ENCODE measurements at regions not wholly inside any gene's neighbourhood (a gene's known extent, or its start where the extent isn't known, plus 50 kb on each side); places are given as distances from the start of the nearest gene placed in this dataset.
"Not testable (repeated sequence)": the region's sequence is repeated elsewhere in the genome, so short reads cannot be mapped to it uniquely, and the experiment has no call there.

DNA sequence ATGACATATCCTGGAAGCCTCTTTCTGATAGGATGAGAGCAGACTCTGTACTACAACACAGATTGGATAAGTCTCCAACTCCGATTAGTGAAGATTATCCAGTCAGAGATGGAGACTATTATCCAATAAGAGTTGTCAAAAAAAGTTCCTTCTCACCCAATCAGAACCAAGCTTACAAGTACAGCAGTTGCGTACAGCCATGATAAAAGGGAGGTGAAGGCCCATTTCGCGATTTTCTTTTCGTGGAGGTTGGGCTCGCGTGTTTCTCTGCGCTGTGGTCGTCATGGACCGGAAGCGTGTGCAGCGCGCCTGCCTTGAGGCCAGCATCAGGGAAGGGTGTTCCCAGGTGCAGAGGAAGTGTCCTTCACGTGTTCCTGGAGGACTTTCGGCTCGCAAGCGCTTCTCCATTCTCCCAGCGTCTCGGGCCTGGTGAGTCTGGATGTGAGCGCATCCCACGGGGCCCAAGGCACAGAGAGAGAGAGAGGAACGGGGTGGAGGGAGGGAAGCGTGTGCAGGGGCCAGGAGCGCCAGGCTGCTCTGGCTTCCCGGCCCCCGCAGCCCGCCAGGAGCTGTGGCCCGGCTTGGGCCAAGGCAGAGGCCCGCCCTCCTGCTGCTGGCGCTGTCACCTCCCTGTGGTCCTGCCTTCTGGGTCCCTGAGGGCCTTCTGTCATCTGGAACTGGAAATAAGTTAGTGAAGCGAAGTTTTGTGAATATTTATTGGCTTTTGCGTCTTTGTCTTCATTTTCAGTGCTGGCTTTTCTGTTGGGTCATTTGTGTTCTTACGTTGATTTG, 53.9 kb downstream of the CDRT15L2 start:
- DNase-seq (ENCODE audit: extremely low spot score, insufficient read length, low read depth); FAIRE-seq: not testable (repeated sequence)

DNA sequence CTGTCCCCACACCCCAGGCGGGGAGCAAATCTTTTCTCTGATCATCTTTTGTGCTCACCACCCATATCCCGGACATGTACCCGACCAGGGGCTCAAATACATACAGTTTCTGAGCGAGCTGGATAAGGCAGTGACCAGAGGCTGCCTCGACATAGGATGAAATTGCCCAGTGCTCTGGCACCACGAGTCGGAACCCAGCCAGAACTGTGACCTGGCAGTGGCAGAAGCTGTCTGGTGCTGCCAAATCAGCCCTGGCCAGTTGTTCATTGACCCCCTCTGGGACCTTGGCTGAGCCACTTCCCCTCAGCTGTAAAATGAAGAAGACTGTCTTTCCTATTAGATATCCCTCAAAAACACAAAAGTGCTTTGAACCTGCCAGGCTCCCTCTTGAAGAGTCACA, 60.6 kb downstream of the CDRT15L2 start:
- DNase-seq (ENCODE audit: extremely low spot score, insufficient read length, low read depth); FAIRE-seq: not testable (repeated sequence)

GRCh38 chr17:20646661-20647272, 67.2 kb downstream of the CDRT15L2 start:
- not testable (repeated sequence) for DNase-seq (ENCODE audit: extremely low spot score, insufficient read length, low read depth); FAIRE-seq

- FAIRE-seq (peak; percentile 68), DNase-seq (ENCODE audit: extremely low spot score, insufficient read length, low read depth) (peak; percentile 2)
These were observed 69.7 kb downstream of the CDRT15L2 start for GRCh38 chr17:20649097-20649767.

GRCh38 chr17:20651022-20651421, 71.5 kb downstream of the CDRT15L2 start:
- not testable (repeated sequence) for DNase-seq (ENCODE audit: extremely low spot score, insufficient read length, low read depth)
- FAIRE-seq, result peak; percentile 60

- not testable (repeated sequence) for FAIRE-seq; DNase-seq (ENCODE audit: extremely low spot score, insufficient read length, low read depth)
These were observed 72.2 kb downstream of the CDRT15L2 start for GRCh38 chr17:20651736-20652135.

DNA sequence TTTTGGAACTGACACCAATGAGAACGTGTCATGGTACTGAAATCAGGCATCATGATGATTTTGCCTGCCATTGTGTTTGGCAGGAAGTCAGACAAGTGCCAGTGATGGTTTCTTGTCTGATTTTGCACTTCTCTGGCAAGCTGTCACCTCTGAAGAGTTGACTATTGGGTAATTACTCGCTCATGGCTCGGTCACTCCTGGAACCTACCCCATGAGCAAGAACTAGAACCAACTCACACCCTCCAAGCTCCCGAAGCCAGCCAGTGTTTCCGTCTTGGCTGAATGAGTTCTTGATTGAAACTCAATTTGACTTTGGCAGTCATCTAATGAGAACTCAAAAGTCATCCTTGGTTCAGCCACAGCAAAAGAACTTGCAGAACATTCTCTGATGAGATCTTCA, 73.9 kb downstream of the CDRT15L2 start:
- DNase-seq (ENCODE audit: extremely low spot score, insufficient read length, low read depth); FAIRE-seq: not testable (repeated sequence)

DNA sequence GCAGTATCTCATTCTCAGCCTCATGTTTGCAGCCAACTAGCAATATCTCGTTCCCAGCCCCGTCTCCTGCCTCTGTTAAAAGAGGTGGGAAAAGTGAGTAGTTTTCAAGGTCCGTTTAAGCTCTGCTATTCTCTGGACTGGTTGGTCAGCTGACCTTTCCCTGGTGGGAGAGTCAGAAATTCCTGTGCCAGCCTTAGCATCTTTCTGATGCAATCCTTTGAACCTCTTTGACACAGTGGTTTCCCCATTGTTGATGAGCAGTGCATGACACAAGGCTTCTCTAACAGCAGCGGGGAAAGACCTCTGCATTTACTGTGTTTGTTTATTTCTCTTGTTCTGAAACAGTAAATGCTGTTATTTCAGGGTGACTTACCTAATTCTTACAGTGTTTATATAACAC, 74.6 kb downstream of the CDRT15L2 start:
- not testable (repeated sequence) for FAIRE-seq; DNase-seq (ENCODE audit: extremely low spot score, insufficient read length, low read depth)

GRCh38 chr17:20654575-20654974, 75.1 kb downstream of the CDRT15L2 start:
- not testable (repeated sequence) for FAIRE-seq; DNase-seq (ENCODE audit: extremely low spot score, insufficient read length, low read depth)

DNA sequence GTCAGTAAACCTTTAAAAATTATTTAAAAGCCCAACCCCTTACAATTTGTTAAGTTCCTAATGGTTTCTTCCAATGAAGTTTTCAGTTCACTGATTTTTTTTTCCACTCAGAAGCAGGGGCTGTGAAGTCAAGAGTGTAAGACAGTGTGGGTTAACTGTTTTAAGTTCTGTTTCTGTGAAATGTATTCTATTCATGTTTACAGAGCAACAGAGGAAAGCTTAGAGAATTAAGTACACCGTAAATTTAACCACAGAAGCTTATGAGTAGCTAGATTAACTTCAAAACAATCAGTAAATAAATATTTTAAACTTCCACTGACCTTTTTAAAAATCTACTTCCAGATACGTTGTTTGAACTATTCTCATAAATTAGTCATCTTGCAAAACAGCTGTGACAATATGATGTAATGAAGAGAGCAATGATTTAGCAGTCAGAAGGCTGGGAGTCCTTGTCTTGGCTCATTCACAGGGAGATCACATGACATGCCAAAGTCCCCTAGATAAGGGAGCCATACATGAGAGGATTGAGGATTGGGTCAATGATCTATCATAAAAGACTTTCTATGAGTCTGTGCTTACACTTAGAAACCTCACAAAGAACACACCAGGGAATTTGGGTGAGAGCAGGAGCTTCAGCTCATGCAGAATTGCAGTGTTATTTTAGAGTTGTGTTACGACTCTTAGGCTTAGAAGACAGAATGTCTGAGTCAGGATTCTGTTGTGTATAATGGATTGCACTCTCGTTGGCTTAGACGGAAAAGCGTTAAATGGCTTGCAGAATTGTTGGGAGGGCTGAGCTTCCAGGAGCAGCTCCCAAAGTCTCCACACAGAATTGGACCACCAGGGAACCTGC, 85.8 kb downstream of the CDRT15L2 start:
- DNase-seq (ENCODE audit: extremely low spot score, insufficient read length, low read depth); FAIRE-seq: not testable (repeated sequence)

DNA sequence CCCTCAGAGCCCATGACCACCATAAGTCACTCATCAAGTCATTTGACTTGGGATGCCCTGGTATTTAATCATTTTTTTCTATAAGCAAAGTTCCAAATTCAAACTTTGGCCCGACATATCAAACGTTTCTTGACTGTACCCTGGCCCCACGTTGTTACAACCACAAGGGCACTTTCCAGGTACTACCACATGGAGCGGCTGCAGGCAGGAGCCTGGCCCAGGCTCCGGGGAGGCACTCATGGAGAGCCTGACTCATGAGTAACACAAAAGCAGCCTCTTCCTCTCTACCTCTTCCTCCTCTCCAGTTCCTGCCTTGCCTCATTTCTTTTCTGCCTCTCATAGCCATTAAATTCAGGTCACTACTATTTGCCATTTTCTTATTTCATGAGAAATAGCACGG, 87.2 kb downstream of the CDRT15L2 start:
- not testable (repeated sequence) for DNase-seq (ENCODE audit: extremely low spot score, insufficient read length, low read depth); FAIRE-seq

GRCh38 chr17:20667712-20668111, 88.2 kb downstream of the CDRT15L2 start:
- FAIRE-seq; DNase-seq (ENCODE audit: extremely low spot score, insufficient read length, low read depth): not testable (repeated sequence)

- DNase-seq (ENCODE audit: extremely low spot score, insufficient read length, low read depth), result not testable (repeated sequence)
These were observed 88.8 kb downstream of the CDRT15L2 start for GRCh38 chr17:20668316-20668715.

DNA sequence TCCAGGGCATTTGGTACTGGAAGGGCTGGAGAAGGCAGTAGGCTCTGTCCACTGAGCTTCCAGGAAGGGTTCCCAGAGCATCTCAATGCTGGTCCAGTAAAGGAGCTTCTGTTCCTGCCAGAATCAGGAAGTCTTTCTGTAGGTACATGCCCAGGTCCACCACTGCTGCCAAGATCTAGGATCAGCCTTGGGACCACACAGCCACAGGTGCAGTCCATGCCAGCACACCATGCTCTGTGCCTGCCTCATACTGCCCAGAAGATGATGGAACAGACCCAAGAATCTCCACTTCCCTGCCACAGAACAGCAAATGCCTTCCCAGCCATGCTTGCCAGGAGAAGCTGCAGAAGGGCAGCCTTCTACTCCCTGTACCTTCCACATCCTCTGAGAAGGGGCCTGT, 89.3 kb downstream of the CDRT15L2 start:
- not testable (repeated sequence) for DNase-seq (ENCODE audit: extremely low spot score, insufficient read length, low read depth); FAIRE-seq

More at GRCh38 chr17:20668316-20668715, 88.8 kb downstream of the CDRT15L2 start:
- not testable (repeated sequence) for FAIRE-seq

- peak; percentile 78 for FAIRE-seq
- DNase-seq (ENCODE audit: extremely low spot score, insufficient read length, low read depth), result not testable (repeated sequence)
These were observed 91.0 kb downstream of the CDRT15L2 start for GRCh38 chr17:20670506-20670905.

DNA sequence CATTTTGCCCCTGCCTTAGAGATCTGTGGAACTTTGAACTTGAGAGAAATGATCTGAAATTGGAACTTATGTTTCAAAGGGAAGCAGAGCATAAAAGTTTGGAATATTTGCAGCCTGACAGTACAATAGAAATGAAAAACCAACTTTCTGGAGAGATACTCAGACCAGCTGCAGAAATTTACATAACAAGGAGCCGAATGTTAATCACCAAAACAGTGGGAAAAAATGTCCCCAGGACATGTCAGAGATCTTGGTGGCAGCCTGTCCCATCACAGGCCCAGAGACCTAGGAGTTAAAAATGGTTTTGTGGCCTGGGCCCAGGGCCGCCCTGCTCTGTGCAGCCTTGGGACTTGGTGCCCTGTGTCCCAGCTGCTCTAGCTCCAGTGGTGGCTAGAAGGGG, 94.8 kb downstream of the CDRT15L2 start:
- not testable (repeated sequence) for DNase-seq (ENCODE audit: extremely low spot score, insufficient read length, low read depth); FAIRE-seq

DNA sequence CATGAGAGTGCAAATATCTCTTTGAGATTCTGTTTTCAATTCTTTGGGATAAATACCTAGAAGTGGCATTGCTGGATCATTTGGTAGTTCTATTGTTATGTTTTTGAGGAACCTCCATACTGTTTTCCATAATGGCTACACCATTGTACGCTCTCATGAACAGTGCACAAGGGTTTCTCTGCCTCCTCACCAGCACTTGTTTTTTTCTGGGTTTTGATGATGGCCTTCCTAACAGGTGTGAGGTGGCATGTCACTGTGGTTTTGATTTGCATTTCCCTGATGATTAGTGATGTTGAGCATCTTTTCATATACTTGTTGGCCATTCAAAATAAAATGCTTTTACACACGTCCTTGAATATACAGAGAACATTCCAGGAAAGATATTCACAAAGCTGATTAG, 96.2 kb downstream of the CDRT15L2 start:
- DNase-seq (ENCODE audit: extremely low spot score, insufficient read length, low read depth), result not testable (repeated sequence)
- FAIRE-seq, result peak; percentile 51

GRCh38 chr17:20676656-20677055, 97.1 kb downstream of the CDRT15L2 start:
- not testable (repeated sequence) for FAIRE-seq; DNase-seq (ENCODE audit: extremely low spot score, insufficient read length, low read depth)

GRCh38 chr17:20677469-20677868, 97.9 kb downstream of the CDRT15L2 start:
- FAIRE-seq; DNase-seq (ENCODE audit: extremely low spot score, insufficient read length, low read depth): not testable (repeated sequence)
